ENCODE measurements at regions not wholly inside any gene's neighbourhood (a gene's known extent, or its start where the extent isn't known, plus 50 kb on each side); places are given as distances from the start of the nearest gene placed in this dataset.

GRCh38 chr5:105956456-105957196, 1714.1 kb downstream of the EFNA5 start:
- no peak for ATAC-seq

DNA sequence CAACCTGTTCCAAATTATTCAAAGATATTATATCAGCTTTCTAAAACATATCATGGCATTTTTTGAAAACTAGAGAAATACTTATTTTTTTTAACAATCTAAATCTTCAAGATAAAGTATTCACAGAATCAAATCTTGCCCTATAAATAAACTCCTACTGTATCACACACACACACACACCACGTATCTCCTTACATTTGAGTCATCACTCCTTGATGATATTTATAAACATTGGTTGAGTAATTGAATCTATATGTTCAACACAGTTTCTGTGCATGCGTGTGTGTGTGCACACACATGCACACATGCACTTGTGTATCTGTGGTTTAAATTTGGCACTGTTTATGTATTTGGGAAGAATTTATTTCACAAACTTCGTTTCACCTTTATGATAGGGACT, 1716.4 kb downstream of the EFNA5 start:
- Histone ChIP-seq H3K27ac (no peak overlapping the region), H3K36me3 (no peaks in the 10 kb centered on the region), H3K4me3 (no peak overlapping the region), H3K27me3 (no peaks in the 10 kb centered on the region), H3K4me1 (no peaks in the 10 kb centered on the region), H3K9me3 (no peaks in the 10 kb centered on the region)
- DNase-seq (no peak), ATAC-seq (no peak)
- intact Hi-C loops (cut with DNase I), result no loop called here
- TF ChIP-seq, protein P1, sequence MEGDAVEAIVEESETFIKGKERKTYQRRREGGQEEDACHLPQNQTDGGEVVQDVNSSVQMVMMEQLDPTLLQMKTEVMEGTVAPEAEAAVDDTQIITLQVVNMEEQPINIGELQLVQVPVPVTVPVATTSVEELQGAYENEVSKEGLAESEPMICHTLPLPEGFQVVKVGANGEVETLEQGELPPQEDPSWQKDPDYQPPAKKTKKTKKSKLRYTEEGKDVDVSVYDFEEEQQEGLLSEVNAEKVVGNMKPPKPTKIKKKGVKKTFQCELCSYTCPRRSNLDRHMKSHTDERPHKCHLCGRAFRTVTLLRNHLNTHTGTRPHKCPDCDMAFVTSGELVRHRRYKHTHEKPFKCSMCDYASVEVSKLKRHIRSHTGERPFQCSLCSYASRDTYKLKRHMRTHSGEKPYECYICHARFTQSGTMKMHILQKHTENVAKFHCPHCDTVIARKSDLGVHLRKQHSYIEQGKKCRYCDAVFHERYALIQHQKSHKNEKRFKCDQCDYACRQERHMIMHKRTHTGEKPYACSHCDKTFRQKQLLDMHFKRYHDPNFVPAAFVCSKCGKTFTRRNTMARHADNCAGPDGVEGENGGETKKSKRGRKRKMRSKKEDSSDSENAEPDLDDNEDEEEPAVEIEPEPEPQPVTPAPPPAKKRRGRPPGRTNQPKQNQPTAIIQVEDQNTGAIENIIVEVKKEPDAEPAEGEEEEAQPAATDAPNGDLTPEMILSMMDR (IDR thresholded peaks at IDR 0.05), result no peak

More at GRCh38 chr5:105956456-105957196, 1714.1 kb downstream of the EFNA5 start:
- Histone ChIP-seq H3K27me3 (no peaks in the 10 kb centered on the region), H3K27ac (no peak overlapping the region), H3K4me3 (no peak overlapping the region), H3K36me3 (no peaks in the 10 kb centered on the region), H3K9me3 (no peaks in the 10 kb centered on the region), H3K4me1 (no peaks in the 10 kb centered on the region)
- intact Hi-C loops (cut with DNase I), result no loop called here
- TF ChIP-seq, protein P1 (IDR thresholded peaks at IDR 0.05), result no peak
- DNase-seq, result no peak

- H3K36me3 ChIP-seq, result no peaks in the 10 kb centered on the region
- H3K27ac ChIP-seq, result no peak overlapping the region
- intact Hi-C loops (cut with DNase I), result no loop called here
- no peaks in the 10 kb centered on the region for H3K4me1 ChIP-seq
- H3K9me3 ChIP-seq, result no peaks in the 10 kb centered on the region
- ATAC-seq, result no peak
- DNase-seq, result no peak
- H3K27me3 ChIP-seq, result no peaks in the 10 kb centered on the region
- H3K4me3 ChIP-seq, result no peak overlapping the region
- TF ChIP-seq, protein P1 (IDR thresholded peaks at IDR 0.05), result no peak
Observed at GRCh38 chr5:105953616-105954015, 1717.1 kb downstream of the EFNA5 start.

- ATAC-seq, result no peak
- Histone ChIP-seq H3K9me3 (no peaks in the 10 kb centered on the region), H3K36me3 (no peaks in the 10 kb centered on the region), H3K4me1 (no peaks in the 10 kb centered on the region), H3K27ac (no peak overlapping the region), H3K4me3 (no peak overlapping the region), H3K27me3 (no peaks in the 10 kb centered on the region)
- TF ChIP-seq, protein P1 (IDR thresholded peaks at IDR 0.05), result no peak
- intact Hi-C loops (cut with DNase I), result no loop called here
- no peak for DNase-seq
Observed at GRCh38 chr5:105952875-105953274, 1717.9 kb downstream of the EFNA5 start.

- Histone ChIP-seq H3K4me3 (no peak overlapping the region), H3K27ac (no peak overlapping the region), H3K4me1 (no peaks in the 10 kb centered on the region), H3K9me3 (no peaks in the 10 kb centered on the region), H3K36me3 (no peaks in the 10 kb centered on the region), H3K27me3 (no peaks in the 10 kb centered on the region)
- TF ChIP-seq, protein P1 (IDR thresholded peaks at IDR 0.05), result no peak
- ATAC-seq (no peak), DNase-seq (no peak)
- intact Hi-C loops (cut with DNase I), result no loop called here
Observed at GRCh38 chr5:105947461-105947860, 1723.3 kb downstream of the EFNA5 start.
